BE2C (cell line): ENCODE measurements at regions not wholly inside any gene's neighbourhood (a gene's known extent, or its start where the extent isn't known, plus 50 kb on each side); places are given as distances from the start of the nearest gene placed in this dataset.

Experiments
- DNase-seq: peaks from one replicate; pipeline ENCODE4 v3.0.0-alpha.2; 2020
- H3K27me3 ChIP-seq: fragments of 250-450 bp; sonication (Bioruptor Pico); 2 replicates; pipeline ENCODE4 v1.5.1; 2020; ENCODE audit warnings: mild to moderate bottlenecking
- H3K36me3 ChIP-seq: fragments of 250-450 bp; sonication (Bioruptor Pico); 2 replicates; pipeline ENCODE4 v1.5.1; 2020; ENCODE audit warnings: mild to moderate bottlenecking
- H3K4me1 ChIP-seq: fragments of 250-450 bp; sonication (Bioruptor Pico); 2 replicates; pipeline ENCODE4 v1.5.1; 2020
- H3K4me3 ChIP-seq: 2 replicates; pipeline ENCODE4 v1.5.1; 2011; ENCODE audit warnings: low read depth, low read length
- H3K9me3 ChIP-seq: fragments of 250-450 bp; sonication (Bioruptor Pico); 2 replicates; pipeline ENCODE4 v1.5.1; 2020
- TF ChIP-seq, protein P1 (sequence below): IDR thresholded peaks from 2 replicates; pipeline ENCODE4 v1.5.1; 2012; ENCODE audit warnings: mild to moderate bottlenecking, low read depth, low read length

DNA sequence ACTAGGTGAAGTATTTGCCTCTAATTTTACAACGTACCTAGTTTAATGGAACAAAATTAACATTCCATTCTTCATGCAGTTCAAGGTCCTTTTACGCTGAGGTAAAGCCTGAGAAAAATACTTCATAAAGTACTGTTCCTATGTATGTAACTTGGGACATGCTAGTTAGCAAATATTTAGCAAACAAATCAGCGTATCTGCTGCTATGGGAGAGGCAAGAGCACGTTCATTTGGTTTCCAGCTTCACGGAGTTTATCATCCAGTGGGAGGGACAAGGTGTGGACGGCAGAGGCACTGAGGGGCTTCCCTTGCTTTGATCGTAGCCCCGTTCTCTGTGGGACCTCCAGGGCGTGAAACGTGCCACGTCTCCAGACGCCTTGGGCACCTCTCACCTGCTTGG is 248.8 kb downstream of the IRS2 start:
- Histone ChIP-seq H3K27me3 (no peaks in the 10 kb centered on the region), H3K36me3 (no peaks in the 10 kb centered on the region), H3K4me3 (no peak overlapping the region), H3K9me3 (no peaks in the 10 kb centered on the region), H3K4me1 (no peaks in the 10 kb centered on the region)
- TF ChIP-seq, protein P1, sequence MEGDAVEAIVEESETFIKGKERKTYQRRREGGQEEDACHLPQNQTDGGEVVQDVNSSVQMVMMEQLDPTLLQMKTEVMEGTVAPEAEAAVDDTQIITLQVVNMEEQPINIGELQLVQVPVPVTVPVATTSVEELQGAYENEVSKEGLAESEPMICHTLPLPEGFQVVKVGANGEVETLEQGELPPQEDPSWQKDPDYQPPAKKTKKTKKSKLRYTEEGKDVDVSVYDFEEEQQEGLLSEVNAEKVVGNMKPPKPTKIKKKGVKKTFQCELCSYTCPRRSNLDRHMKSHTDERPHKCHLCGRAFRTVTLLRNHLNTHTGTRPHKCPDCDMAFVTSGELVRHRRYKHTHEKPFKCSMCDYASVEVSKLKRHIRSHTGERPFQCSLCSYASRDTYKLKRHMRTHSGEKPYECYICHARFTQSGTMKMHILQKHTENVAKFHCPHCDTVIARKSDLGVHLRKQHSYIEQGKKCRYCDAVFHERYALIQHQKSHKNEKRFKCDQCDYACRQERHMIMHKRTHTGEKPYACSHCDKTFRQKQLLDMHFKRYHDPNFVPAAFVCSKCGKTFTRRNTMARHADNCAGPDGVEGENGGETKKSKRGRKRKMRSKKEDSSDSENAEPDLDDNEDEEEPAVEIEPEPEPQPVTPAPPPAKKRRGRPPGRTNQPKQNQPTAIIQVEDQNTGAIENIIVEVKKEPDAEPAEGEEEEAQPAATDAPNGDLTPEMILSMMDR = no peak
- DNase-seq = no peak

DNA sequence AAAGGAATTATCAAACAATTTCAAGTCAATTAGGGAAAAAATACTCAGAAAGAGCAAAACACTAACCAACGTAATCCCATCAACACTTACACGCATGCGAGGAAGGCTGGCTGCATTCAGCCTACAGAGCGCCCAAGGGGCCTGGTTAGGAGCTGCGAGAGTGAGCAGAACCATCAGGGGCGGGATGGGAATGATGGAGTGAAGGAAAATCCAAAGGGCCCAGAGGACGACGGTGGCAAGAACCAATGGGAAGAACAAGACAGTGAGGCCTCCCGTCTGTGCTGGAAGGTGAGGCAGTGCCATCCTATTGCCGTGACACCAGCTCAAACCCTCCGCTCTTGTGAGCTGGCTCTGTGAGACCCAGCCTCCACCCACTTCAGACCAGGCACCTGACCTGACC is 253.0 kb downstream of the IRS2 start:
- Histone ChIP-seq H3K9me3 (no peaks in the 10 kb centered on the region; the same call in 1 of the 2 replicates), H3K4me3 (no peak overlapping the region), H3K36me3 (no peaks in the 10 kb centered on the region), H3K27me3 (no peaks in the 10 kb centered on the region), H3K4me1 (no peaks in the 10 kb centered on the region)
- no peak for DNase-seq
- TF ChIP-seq, protein P1 = no peak

DNA sequence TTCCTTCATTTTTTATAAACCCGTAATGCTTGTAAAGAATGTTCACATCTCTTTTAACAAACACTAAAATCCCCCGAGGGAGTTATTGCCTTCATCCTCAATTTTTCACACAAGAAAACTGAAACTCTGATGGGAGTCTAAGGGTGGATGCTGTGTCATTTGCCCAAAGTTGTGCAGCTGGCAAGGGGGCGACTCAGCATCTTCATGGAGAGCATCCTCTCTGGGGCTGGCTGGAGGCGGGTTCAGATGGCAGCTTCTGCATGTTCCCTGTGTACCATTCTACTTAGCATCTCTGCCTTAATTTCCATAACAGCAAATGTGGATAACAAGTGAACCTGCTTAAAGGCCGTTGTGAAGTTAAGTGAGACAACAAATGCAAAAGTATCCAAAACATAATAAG is 256.4 kb downstream of the IRS2 start:
- Histone ChIP-seq H3K9me3 (no peaks in the 10 kb centered on the region; the same call in 1 of the 2 replicates), H3K27me3 (no peaks in the 10 kb centered on the region), H3K36me3 (no peaks in the 10 kb centered on the region), H3K4me3 (no peak overlapping the region), H3K4me1 (no peaks in the 10 kb centered on the region)
- TF ChIP-seq, protein P1 = no peak
- no peak for DNase-seq

DNA sequence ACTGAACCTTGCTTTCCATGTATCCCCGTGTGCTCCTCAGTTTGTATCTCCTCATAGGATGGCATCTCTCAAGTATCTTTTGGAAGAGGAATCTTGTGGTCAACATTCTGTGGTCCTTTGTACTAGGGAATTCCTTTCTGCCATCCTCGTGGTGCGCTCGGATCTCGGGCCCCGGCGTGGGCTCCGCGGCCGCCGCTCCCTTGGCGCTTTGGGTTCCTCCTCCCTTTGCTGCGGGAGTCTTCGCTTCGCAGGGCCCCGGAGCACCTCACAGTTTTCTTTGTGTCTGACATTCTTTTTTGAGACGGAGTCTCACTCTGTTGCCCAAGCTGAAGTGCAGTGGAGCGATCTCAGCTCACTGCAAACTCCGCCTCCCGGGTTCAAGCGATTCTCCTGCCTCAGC is 264.7 kb downstream of the IRS2 start:
- TF ChIP-seq, protein P1 = no peak
- Histone ChIP-seq H3K4me3 (no peak overlapping the region), H3K9me3 (no peaks in the 10 kb centered on the region), H3K4me1 (no peaks in the 10 kb centered on the region), H3K27me3 (no peaks in the 10 kb centered on the region), H3K36me3 (no peaks in the 10 kb centered on the region)
- DNase-seq = no peak

DNA sequence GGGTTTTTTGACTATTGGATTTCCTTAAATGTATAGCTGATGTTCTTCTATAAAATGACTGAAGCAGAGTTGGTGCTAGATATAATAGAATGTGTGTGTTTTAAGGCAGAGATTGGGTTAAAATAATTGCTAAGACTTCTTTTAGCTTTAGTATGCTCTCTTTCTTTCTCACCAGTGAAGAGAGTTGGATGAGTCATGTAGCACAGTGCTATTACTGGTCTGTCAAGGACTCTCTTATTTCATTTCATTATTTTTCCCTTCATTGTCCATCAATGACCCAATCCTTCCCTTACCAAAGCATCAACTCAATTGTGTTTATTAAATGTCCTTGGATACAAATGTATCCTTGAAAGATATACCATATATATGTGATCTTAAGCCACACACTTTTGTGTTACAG is 268.9 kb downstream of the IRS2 start:
- no peaks in the 10 kb centered on the region for H3K9me3 ChIP-seq
- no peaks in the 10 kb centered on the region for H3K4me1 ChIP-seq
- no peaks in the 10 kb centered on the region for H3K27me3 ChIP-seq
- H3K4me3 ChIP-seq = no peak overlapping the region
- DNase-seq = no peak
- no peaks in the 10 kb centered on the region for H3K36me3 ChIP-seq
- TF ChIP-seq, protein P1 = no peak

DNA sequence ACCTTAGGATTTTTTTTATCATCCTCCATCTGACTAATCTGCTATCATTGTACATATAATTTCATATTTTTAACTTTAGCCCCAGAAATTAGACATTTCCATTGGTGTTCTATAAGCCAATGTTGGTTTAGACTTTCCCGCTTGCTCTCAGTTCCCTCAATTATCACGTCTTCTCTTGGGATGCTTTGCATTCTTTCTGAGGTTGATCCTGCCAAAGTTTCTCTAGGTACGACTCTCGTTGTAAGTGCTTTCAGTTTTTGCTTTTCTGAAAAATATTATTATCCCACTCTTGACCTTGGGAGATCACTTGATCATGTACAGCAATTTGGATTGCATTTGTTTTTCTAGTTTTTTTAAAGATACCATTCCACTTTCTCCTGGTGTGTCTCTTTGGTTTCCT is 270.2 kb downstream of the IRS2 start:
- no peaks in the 10 kb centered on the region for H3K9me3 ChIP-seq
- H3K27me3 ChIP-seq = no peaks in the 10 kb centered on the region
- no peak overlapping the region for H3K4me3 ChIP-seq
- no peak for DNase-seq
- H3K36me3 ChIP-seq = no peaks in the 10 kb centered on the region
- H3K4me1 ChIP-seq = no peaks in the 10 kb centered on the region
- TF ChIP-seq, protein P1 = no peak
